ENCODE measurements at regions not wholly inside any gene's neighbourhood (a gene's known extent, or its start where the extent isn't known, plus 50 kb on each side); places are given as distances from the start of the nearest gene placed in this dataset.
"Not testable (repeated sequence)": the region's sequence is repeated elsewhere in the genome, so short reads cannot be mapped to it uniquely, and the experiment has no call there.

DNA sequence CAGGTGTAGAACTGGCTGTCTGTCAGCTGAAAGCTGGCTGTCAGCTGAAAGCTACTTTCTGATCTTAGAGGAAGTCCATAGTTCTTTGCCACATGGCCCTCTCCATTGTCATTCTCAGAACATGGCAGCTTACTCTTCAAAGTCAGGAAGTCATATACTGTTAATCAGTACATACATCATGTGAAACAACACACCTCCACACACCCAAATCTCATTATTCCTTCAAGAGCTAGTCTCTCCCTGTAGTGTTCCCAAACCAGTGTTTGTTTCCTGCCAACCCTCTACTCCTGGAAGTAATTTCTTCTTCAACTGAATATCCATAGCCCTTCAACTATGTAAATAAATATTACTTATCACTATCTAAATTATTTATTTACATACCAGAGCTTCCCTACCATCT is 58.9 kb downstream of the OR5AK2 start:
- DNase-seq, result no peak

DNA sequence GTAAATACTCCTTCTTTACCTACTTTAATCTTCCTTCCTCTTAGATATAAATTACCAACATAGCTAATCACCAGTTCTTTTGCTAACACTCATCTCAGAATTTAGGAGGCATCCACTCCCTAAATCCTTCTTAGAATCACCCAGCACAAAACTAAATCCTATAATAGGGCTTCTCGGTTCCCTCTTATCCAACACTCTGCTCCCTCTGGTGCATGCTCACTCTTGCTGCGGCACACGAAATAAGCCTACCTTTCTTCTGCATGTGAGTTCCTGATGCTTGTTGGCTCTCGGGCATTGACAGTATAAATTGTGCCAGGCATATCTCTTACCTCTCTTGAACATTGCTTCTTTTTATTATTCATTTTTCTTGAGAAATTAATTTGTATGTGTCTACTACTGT is 61.0 kb downstream of the OR5AK2 start:
- DNase-seq, result no peak

DNA sequence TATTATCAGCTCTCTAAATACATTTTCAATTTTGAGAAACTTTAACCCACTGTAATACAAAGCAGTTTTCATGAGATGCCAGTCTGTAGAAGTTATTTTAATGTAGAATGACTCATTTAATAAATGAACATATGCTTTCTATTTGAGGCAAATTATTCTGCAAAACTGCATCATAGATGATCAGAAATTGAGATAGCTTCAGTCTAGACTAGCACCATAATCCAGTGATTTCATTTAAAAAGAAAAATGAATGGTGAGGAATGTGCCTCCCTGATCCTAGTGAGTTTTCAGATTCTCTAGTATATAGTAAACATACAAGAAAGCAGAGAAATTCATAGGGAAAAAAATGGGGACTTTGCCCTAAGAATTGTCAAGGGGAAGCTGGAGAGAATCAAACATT is 66.1 kb downstream of the OR5AK2 start:
- no peak for DNase-seq

DNA sequence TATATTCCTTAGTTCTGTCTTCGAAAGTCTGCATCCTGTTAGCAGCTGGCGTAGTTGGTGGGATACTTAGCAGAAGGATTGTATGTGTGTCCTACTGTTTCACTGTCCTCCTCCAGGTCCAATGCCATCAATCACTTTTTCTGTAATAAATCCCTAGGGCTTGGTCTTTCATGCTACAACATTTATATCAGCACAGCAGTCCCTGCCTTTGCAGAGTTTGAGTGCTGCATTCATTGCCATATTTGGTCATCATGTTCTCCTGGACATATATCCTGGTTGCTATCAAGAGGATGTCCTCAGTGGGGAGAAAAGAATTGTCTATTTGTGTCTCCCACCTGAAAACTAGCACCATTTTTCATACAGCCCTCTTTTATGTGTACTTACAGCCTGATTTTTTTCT is 67.0 kb downstream of the OR5AK2 start:
- no peak for DNase-seq

DNA sequence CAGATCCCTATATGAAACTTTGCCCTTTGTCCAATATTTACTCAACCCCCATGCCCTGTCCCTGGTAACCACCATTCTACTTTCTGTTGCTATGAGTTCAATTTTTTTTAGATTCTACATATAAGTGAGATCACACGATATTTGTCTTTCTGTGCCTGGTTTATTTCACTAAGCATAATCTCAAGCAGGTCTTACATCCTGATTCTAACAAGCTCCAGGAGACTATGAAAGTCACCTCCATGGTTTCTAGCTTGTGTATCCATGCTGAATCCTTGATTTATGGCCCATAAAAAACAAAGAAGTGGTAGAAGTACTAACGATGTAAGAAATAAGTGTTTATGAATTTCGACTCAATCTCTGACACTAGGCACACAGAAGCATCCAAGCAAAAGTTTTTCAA is 68.0 kb downstream of the OR5AK2 start:
- DNase-seq, result no peak

DNA sequence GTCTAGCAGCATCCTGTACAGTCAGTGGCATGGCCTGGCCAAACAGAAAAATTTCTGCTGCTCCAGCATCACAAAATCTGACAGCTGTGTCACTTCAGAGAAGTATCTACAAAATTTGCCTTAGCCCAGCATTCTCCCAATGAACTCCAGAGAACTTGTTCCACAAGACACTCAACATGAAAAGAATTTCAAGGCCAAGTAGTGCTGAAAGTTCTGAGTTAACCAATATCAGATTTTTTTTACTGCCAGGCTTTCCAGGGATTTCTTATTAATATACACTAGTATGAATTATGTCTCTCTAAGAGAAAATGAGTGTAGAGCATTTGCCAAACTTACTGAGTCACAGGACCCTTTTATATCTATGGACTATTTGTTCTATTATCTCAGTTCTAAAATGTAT is 68.8 kb downstream of the OR5AK2 start:
- DNase-seq, result no peak

DNA sequence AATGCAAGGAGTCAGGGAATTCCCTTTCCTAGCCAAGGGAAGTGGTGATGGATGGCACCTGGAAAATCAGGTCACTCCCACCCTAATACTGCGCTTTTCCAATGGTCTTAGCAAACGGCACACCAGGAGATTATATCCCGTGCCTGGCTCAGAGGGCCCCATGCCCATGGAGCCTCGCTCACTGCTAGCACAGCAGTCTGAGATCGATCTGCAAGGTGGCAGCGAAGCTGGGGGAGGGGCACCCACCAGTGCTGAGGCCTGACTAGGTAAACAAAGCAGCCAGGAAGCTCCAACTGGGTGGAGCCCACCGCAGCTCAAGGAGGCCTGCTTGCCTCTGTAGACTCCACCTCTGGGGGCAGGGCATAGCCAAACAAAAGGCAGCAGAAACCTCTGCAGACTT is 74.2 kb downstream of the OR5AK2 start:
- DNase-seq, result not testable (repeated sequence)

DNA sequence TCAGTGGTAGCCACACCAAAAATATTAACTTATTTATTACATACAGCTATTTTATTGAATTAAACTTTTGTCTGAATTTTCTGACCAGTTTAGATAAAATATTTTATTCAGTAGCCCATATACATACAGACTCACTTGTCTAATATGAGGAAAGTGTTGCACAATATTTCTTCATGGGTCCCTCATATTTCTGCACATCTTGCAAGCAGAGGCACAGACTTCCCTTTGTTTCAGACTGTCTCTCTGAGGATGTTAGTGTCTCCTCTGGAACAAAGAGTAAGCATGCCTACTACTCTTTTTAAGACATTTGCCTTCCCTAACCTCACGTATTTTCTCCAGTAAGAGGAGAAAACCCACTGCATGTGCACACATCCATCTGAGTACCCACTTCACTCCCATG is 81.2 kb downstream of the OR5AK2 start:
- no peak for DNase-seq

DNA sequence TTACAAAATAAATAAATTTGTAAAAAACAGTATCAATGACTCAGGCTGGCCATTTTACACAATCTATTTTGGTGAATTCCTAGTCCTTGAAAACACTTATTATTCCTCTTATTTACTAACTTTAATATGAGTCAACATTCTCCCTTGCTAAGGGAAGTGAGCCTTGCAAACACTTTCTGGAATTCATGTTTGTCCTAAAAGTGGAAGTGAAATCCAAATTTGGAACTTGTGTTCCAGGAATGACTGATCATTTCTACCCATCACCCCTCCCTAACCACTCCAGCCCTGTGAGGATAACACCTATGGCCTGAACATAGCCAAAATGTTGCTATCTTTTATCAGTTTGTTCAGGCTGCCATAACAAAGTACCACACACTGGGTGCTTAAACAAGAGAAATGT is 83.1 kb downstream of the OR5AK2 start:
- no peak for DNase-seq

DNA sequence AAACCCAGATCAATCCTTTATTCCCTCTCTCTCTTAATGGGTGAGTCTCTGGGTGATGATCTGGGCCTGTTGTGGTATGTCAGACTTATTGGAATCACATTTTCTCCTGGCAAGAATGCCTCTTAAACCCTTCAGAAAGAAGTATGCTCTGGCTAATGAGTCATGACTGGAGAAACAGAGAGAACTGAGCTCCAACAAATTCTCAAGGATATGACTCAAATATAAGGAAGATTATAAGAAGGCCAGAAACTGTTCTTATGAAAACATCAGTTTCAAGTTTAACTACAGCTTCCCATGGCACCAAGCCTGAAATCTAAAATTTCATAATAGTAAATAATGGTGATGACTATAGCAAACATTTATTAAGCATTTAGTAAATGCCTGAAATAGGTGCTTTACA is 83.9 kb downstream of the OR5AK2 start:
- no peak for DNase-seq

DNA sequence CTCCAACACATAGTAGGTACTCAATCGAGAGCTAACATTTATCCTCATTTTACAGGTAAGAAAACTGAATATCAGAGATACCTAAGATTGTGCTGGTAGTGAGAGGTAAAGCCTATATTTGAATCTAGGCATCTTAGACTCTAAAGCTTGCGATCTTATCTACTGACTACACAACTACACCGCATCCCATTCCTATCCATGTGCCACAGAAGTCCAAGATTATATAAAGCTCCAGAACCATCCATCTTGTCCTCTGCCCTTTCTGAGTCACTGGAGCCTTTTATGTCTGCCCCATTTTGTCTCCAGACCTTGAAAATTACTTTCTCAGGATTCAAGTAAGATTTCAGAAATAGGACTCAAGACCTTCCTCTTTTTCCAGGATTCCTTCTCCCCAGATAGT is 84.4 kb downstream of the OR5AK2 start:
- no peak for DNase-seq

DNA sequence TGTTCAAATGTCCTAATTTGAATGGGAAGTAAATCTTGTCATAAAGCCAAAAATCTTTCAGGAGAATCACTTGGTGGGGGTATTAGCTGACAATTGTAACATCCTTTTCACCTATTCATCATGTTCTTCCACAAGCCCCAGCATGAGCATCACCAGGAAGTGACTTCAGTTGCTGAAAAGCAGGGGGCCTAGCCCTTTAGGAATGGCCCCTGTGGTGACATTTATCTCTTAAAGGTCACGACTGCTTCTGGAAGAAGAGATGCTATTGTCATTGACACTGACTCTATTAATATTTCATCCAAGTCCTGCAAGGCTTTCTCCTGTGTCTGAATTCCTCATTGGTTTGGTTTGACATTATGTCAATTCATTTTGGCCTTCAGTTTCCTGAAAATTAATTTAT is 92.6 kb downstream of the OR5AK2 start:
- no peak for DNase-seq

DNA sequence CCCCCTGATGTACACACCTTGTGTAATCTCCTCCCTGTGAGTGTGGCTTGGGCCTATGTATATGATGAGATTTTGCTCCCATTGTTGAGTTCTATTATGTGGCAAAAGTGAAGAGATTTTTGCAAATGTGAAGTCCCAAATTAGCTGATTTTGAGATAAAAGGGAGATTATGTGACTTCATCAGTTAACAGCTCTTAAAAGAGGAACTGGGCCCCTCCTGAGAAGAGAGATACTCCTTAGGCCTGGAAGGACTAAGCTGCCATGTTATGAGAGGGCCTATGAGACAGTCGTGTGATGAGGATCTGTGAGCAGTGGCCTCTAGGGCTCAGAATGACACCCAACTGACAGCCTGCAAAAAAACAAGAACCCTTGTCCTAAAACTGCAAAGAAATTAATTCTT is 93.4 kb downstream of the OR5AK2 start:
- no peak for DNase-seq

DNA sequence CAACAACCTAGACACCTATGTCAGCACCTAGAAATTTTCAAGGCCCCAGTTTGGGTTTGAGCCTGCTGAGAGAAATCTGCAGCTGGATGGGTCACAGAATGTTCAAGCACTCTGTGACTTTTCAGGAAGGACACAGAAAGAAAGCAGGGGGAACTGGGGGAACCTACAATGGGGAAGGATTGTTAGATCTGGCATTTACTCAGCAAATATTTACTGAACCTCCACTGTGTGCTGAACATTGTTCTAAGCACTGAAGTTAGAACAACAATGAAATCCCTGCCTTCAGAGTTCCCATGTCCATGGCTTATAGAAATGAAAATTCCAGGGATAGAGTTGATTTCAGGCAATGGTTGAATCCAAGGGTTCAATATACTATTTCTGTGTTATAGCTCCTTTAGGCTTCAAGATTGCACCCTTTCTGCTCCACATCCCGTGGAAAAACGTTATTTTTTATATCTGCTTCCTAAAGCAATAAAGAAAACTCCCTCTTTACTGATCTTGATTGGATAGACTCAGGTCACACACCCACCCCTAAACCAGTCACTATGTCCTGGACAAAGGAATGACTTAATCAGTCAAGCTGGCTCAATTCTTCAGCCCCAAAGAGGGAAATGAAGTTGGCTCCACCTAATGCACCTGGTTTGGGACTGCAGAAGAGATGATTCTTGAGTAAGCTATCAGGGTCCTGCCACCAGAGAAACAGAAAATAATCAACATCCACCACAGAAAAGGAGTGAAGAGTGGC is 95.1 kb downstream of the OR5AK2 start:
- no peak for DNase-seq

DNA sequence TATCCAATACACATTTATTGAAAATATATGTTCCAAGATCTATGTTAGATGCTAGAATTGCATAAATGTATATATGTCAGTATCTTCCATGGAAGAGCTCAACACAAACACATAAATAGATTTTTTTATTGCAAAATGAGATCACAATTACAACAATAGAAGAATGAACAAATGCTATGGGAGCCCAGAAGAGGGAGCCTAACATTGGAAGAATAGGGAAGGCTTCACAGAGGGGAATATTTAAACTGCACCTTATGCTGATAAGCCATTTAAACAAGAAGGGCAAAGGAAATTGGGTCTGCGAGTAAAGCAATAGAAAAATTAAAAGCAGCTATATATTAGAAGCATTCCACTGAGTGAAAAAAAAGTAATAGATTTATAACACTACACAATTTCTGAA is 96.1 kb upstream of the LRRC55 start:
- DNase-seq, result no peak

DNA sequence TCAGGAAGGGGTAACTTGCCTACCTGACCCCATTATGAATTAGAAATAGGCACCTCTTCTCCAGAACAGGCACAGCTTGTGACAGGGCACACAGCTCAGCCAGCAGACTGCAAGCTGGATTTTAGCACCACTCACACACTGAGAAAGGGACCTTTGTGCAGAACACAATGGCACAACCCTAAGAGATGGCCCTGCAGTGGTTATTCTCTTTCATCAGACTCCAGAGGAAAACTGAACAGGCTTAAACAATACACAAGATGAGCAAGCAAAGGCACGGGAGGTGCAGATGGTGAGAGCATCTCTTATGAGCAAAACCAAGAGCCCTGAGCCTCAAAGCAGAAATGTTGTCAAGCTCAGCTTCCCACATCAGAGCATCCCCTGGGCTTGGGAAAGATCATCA is 93.8 kb upstream of the LRRC55 start:
- DNase-seq, result no peak

DNA sequence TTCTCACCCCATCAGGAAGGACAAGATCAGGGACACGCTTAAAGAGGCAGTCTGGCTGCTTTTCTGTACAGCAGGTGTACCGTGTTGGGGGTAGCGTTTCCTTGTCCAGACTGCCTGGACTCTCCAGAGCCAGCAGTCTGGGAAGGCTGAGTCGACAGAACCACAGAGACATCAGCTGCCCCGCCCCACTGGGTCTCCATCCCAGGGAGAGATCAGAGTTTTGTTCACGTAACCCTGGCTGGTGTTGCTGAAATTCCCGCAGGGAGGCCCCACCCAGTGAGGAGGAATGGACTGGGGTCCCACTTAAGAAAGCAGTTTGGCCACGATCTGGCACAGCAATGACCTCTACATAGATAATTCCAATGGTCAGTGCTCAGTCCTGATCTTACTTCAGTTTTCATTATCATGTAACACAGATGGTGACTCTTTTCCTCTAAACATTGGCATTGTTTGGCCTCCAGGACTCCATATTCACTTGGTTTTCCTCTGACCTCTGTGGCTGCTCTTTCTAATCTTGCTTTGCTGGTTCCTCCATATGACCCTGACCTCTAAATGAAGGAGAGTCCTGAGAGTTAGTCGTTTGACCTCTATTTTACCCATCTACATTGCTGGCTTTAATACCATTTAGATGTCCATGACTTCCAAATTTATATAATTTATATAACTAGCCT is 89.6 kb upstream of the LRRC55 start:
- DNase-seq, result no peak

DNA sequence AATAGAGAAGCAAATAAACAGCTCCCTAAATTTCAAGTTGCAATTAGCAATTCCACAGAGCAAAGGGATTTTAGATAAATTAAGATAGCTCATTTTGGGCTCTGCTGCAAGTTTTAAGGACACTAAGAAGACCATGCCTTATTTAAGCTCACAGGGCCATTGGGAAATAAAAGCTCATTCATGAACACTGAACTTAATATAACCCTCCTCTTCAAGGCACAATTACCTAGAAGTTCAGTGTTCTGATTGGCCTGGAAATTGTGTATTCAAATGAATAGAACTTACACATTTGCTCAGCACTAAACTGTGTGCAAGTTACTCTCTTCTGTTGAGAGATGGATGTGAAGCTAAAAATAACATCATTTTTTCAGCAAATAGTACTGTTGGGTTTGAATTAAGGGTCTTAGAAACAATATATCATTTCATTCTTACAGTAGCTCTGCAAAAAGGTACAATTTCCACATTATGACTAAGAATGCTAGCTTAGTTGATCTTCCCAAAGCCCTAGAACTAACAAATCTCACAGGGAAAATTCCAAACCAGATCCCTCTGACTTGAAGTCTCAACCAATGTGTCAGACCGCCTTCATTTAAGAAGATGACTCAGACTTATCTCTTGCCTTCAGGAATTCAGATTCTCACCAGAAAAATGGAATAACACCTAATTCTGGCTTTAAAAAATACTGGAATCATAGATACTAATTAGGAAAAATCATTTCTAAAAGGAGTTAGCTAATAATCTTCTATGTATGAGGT is 87.4 kb upstream of the LRRC55 start:
- no peak for DNase-seq

DNA sequence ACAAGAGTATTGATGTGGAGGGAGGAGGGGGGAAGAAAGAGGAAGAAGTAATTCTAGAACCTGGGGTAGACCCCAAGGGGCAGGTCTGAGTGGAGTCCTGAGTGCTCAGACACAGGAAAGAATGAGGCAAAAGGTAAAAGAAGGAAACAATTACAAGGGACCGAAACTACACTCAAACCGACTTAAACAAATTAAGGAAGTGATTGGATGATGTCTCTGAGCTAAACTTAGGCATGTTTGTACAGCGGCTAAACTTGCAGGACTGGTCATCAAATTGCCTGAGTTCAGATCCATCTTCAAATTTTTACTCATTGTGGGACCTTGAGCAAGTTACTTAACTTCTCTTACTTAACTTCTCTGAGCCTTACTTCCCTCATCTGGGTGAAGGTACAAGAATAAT is 86.3 kb upstream of the LRRC55 start:
- no peak for DNase-seq

DNA sequence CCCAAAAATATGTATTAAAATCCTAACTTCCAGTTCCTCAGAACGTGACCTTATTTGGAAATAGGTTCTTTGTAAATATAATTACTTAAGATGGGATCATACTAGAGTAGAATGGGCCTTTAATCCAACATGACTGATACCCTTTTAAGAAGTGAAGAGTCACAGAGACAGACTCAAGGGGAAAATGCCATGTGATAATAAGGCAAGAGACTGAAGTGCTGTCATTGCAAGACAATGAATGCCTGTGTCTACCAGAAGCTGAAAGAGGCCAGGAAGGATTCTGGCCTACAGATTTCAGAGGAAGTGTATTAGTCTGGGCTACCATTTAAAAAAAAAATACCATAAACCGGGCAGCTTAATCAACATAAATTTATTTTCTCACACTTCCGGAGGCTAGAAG is 85.9 kb upstream of the LRRC55 start:
- no peak for DNase-seq

DNA sequence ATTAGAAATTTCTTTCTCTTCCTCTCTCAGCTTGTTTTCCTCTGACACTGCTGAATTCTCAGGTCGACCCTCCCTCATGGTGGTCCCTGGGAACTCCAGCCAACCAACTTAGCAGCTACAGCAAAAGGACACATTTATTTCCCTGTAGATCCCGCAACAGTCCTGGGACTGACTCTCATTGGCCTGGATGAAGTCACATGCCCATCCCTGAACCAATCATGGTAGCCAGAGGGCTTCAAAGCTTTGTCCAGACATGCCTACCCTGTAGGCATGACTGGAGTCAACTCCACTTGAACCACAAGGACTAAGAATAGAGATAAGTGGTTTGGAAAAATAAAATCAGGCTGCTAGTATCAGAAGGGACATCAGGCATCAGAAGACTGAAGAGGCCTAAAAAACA is 84.6 kb upstream of the LRRC55 start:
- no peak for DNase-seq

DNA sequence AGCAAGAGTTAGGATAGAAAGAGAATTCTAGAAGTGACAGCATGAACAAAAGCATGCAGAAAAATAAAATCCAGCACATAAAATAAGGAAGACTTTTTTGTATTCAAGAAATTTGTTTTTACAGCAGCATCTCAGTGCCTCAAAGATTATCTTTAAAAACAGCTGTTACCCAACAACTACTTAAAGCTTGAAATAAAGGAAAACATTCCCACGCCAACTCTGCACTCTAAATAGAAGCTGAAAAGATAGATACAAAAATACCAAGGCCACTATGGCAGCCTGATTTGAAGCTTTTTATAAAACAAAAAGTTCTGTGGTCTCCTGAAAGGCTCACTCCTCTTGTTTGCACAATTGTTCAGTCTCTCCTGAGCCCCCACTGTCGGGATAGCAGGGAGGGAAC is 83.6 kb upstream of the LRRC55 start:
- DNase-seq, result no peak

DNA sequence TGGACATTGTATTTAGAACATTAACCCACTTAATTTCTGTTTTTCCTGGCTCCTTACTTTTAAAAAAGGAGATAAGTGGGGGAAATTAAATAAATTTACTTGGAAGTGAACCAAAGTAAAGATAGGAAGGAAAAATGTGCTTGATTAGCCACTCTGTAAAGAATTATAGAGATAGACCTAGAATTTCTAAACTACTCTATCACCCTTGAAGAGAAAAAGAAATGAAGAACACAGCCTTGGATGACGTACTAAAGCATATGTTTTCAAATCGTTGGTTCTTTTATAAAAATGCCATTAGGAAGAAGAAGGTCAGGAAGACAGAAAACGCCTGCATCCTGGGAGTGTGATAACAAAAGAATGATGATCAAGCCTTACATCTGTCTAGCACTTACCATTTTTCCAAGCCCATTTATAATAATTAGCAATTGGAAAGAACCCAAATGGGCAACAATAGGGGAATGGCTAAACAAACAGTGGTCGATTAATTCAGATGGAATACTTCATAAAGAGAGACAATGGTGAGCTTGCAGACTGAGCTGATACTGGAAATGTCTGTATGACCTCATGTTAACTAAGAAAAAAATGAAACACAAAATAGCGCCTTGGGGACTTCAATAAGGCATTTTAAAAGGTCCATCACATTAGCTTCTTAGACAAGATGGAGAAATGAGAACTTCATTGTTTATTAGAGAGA is 81.0 kb upstream of the LRRC55 start:
- DNase-seq, result no peak

Measured in activated CD4-positive, alpha-beta T cell treated with anti-CD3 and anti-CD28 coated beads, Interleukin-2, amount 50 U/mL, for 48 hours (primary cell).